NCI-H524 (cell line): ENCODE measurements at regions not wholly inside any gene's neighbourhood (a gene's known extent, or its start where the extent isn't known, plus 50 kb on each side); places are given as distances from the start of the nearest gene placed in this dataset.

Experiments
- DNase-seq, 2 experiments: peaks; one replicate each; lab custom pipeline; 2025; lab: John Stamatoyannopoulos, UW

DNA sequence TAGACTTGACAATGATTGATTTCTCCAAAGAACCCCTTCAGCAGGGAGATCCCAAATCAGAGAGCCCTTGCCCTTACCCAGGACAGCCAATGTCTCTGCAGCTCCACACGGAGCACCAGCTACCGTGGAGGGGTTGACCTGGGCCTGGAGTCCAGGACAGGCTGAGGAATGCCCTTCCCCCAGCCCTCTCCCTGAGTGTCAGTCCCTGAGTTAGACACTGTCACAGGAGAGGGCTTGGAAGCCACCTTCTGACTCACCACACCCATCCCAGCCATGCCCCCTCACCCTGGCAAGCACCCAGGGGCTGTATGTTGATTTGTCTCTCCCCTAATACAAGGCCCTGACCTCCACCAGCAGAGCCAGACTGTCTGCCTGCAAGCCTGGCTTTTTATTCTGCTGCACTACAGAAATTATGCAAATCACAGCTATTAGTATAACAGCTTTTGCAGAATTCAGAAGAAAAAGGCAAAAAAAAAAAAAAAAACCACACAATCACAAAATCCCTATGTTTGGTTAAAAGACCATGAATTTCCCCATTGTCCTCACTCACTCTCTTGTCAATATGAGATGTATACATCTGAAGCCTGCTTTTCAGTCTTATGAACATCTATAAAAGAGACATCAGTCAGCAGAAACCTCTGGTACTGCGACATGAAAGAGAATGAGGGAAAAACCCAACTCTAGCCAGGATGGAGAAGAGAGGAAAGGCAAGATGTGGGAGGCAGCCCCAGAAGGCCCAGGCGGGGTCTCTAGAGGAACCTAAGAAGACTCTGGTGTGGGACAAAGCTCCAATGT lies 240.7 kb downstream of the UQCRFS1 start:
- DNase-seq, result no peak

GRCh38 chr19:28971513-28971912 lies 241.4 kb downstream of the UQCRFS1 start:
- DNase-seq, result no peak

DNA sequence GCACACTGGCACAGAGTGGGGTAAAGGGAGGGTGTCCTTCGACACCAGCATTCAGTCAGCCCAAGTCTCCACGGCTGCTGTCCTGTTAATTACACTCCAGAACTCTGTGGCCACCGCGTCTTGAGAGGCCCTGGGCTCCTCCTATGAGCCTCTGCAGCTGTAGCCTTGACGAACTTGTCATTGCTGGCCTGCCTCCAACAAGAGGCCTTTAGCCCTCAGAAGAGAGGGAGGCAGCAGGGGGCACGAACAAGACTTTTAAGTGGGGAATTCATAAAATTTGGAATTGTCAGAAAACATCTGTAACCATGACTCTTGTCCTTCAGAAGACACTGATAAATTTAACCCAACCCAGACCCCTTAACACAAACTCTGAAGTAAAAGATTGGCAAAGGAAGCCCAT lies 241.9 kb downstream of the UQCRFS1 start:
- no peak for DNase-seq

DNA sequence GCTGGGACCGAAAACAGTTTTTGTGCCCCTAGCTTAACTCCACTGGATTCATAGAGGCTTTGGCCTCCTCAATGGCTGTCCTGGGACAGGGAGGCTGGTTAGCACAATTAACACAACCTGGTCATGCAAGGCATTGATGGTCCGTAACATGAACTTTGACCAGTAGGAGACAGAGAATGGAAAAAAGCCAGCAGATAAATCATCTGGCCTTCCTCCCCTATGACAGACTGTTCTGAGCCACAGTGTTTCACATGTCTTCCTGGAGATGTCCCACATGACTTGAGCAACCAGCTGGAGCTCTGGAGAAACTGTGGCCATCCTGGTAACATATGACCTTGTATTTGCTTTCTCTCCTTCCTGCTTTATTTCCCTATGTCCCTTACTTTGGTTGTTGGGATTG lies 244.2 kb downstream of the UQCRFS1 start:
- DNase-seq, result no peak

GRCh38 chr19:28966737-28967399 lies 246.1 kb downstream of the UQCRFS1 start:
- DNase-seq, result no peak

- DNase-seq, result no peak
Observed at GRCh38 chr19:28964500-28964899, 248.5 kb downstream of the UQCRFS1 start.

- DNase-seq, result no peak
Observed at GRCh38 chr19:28963486-28964250, 249.3 kb downstream of the UQCRFS1 start.

- DNase-seq, result no peak
Observed at GRCh38 chr19:28961772-28962500, 251.0 kb downstream of the UQCRFS1 start.

GRCh38 chr19:28960986-28961705 lies 251.8 kb downstream of the UQCRFS1 start:
- no peak for DNase-seq

DNA sequence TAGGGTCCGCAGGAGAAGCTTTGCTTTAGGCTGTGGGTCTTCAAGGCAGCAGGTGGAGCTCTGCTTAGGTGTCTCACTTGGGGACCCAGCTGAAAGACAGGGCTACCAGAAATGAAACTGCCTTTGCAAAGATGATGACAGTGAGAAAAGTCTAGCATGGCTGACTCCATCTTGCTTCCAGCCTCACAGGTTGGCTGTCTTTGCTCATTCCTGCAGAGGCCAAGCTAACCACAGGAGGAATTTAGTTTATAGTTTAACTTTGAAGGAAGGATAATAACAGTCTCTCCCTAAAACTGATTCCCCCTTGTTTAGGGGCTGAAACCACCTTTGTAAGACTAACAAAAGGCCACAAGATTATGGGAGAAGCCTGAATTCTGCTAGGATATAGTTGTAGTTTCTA lies 252.4 kb downstream of the UQCRFS1 start:
- DNase-seq, result no peak

DNA sequence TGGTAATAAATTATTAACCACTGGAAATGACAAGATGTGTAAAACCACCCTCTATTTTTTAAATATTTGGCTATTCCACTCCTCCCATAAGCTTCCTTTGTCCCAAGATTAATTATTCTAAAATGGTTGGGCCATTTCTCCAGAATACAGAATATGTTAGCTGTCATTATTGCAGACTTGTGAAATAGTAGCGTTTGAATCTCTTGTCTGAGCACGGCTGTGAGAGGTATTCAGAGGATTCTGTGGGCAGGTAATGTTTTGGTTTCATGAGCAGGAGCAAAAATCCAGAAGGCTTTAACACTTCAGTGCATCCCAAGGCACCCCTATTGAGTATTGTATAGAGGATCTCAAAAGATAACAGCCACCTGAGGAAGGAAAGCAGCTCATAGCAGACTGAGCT lies 256.0 kb downstream of the UQCRFS1 start:
- no peak for DNase-seq

DNA sequence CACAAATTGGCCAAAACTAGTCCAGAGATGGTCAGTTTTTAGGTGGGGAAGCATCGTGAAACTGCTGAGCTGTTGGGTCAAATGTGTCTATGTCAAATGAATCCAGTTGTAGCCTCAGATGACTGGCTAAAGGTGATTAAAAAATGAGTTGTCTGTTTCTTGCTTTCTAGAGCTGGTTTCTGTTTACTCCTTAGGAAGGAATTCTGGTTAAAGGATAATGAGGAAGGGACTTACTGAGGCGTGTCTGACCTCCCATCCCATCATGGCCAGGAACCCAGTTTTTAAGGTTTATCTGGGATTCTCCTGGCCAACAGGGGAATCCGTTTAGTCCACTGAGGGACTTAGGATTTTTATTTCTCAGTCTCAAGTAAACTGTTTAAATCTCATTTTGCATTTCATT lies 256.5 kb downstream of the UQCRFS1 start:
- no peak for DNase-seq

- DNase-seq, result no peak
Observed at GRCh38 chr19:28949535-28949934, 263.4 kb downstream of the UQCRFS1 start.

GRCh38 chr19:28949027-28949426 lies 263.9 kb downstream of the UQCRFS1 start:
- DNase-seq, result no peak

GRCh38 chr19:28948566-28948965 lies 264.4 kb downstream of the UQCRFS1 start:
- no peak for DNase-seq

- no peak for DNase-seq
Observed at GRCh38 chr19:28948026-28948425, 264.9 kb downstream of the UQCRFS1 start.

- DNase-seq, result no peak
Observed at GRCh38 chr19:28943651-28944050, 269.3 kb downstream of the UQCRFS1 start.

DNA sequence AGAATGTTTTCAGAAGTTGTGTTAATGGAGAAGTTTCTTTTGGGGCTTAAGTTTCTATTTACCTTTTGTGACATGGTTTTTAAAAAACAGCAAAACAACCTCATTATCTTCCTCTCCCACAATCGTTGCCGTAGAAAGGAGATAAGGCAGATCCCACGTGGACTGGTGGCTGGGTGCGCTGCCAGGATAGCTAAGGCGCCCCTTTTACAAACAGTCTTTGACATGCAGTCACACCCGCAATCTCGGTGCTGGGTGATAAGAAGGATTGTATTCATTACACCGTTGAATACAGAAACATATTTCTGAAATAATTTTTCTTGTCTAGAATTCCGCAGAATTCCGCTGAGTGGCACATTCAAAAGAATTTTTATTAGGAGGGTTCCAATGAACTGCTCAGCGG lies 271.1 kb downstream of the UQCRFS1 start:
- DNase-seq, result no peak

- DNase-seq, result no peak
Observed at GRCh38 chr19:28940751-28941500, 272.0 kb downstream of the UQCRFS1 start.

DNA sequence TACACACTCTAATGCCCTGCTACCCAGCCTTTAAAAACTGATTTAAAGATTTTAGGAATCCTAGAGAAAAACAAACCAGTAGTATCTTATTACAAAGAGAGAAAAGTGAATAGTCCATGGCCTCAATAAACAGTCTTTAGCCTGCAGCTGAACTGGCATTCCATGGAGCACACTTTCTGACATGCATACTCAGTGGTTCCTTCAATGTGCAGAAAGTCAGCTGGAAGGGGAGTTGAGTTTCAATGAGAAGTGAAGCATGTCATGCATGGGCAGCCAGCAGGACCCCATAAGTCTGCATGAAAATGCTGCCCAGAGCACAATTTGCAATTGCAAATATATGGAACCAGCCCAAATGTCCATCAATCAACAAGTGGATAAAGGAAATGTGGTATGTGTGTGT lies 273.7 kb downstream of the UQCRFS1 start:
- DNase-seq, result no peak

GRCh38 chr19:28936001-28936400 lies 276.9 kb downstream of the UQCRFS1 start:
- no peak for DNase-seq
